GM12864 (cell line): ENCODE measurements at regions not wholly inside any gene's neighbourhood (a gene's known extent, or its start where the extent isn't known, plus 50 kb on each side); places are given as distances from the start of the nearest gene placed in this dataset.

Source experiments
- DNase-seq: peaks from one replicate; pipeline ENCODE4 v3.0.0-alpha.2; 2011; ENCODE audit warnings: low read depth
- H3K4me3 ChIP-seq: 2 replicates; pipeline ENCODE4 v1.5.1; 2011; ENCODE audit warnings: mild to moderate bottlenecking, low read depth, low read length, control low read depth
- TF ChIP-seq, protein P1 (sequence below): IDR thresholded peaks from 2 replicates; pipeline ENCODE4 v1.5.1; 2011; ENCODE audit warnings: low read depth, mild to moderate bottlenecking, moderate library complexity, low read length, control low read depth, inconsistent platforms; ENCODE audit errors: missing control alignments

- DNase-seq: no peak
- TF ChIP-seq, protein P1, sequence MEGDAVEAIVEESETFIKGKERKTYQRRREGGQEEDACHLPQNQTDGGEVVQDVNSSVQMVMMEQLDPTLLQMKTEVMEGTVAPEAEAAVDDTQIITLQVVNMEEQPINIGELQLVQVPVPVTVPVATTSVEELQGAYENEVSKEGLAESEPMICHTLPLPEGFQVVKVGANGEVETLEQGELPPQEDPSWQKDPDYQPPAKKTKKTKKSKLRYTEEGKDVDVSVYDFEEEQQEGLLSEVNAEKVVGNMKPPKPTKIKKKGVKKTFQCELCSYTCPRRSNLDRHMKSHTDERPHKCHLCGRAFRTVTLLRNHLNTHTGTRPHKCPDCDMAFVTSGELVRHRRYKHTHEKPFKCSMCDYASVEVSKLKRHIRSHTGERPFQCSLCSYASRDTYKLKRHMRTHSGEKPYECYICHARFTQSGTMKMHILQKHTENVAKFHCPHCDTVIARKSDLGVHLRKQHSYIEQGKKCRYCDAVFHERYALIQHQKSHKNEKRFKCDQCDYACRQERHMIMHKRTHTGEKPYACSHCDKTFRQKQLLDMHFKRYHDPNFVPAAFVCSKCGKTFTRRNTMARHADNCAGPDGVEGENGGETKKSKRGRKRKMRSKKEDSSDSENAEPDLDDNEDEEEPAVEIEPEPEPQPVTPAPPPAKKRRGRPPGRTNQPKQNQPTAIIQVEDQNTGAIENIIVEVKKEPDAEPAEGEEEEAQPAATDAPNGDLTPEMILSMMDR: no peak
- H3K4me3 ChIP-seq: no peak overlapping the region
Observed at GRCh38 chr12:67411562-67411961, 142.4 kb downstream of the CAND1 start.

GRCh38 chr12:67413577-67413976 lies 144.4 kb downstream of the CAND1 start:
- no peak overlapping the region for H3K4me3 ChIP-seq
- TF ChIP-seq, protein P1: no peak
- DNase-seq: no peak

GRCh38 chr12:67414011-67414715 lies 145.0 kb downstream of the CAND1 start:
- TF ChIP-seq, protein P1: no peak
- no peak overlapping the region for H3K4me3 ChIP-seq
- DNase-seq: no peak

GRCh38 chr12:67415473-67415872 lies 146.3 kb downstream of the CAND1 start:
- TF ChIP-seq, protein P1: peak; percentile 26
- DNase-seq: no peak

GRCh38 chr12:67419810-67420209 lies 150.7 kb downstream of the CAND1 start:
- TF ChIP-seq, protein P1: no peak
- no peak for DNase-seq

More at GRCh38 chr12:67415473-67415872, 146.3 kb downstream of the CAND1 start:
- no peak overlapping the region for H3K4me3 ChIP-seq

DNA sequence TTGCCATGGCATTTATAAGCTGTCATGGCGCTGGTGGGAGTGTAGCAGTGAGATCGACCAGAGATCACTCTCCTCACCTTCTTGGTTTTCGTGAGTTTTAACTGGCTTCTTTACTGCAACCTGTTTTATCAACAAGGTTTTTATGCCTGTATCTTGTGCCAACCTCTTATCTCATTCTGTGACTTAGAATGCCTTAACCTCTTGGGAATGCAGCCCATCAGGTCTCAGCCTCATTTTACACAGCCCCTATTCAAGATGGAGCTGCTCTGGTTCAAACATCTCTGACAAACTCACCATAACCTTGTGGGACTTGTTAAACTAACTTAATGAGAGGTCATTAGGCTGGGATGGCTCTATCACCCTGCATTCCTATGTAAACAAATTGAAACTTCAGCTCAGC lies 151.3 kb downstream of the CAND1 start:
- H3K4me3 ChIP-seq: no peak overlapping the region
- DNase-seq: no peak
- TF ChIP-seq, protein P1: no peak

More at GRCh38 chr12:67419810-67420209, 150.7 kb downstream of the CAND1 start:
- no peak overlapping the region for H3K4me3 ChIP-seq

DNA sequence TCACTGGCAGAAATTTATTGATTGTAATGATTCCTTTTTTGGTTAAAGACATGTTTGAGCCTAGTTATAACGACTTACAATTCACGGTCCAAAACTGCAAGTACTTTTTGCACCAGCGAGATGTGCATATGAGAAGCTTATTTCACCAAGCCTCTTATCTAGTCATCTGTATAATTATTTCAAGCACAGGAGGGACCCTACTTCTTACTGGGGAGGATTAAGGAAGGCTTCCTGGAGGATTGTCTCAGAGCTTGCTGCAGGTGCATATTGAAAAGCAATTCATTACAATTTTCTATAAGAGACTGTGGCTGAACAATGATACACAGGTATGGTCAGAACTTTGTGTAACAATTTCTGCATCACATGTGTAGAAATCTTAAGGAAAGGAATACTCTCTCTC lies 152.9 kb downstream of the CAND1 start:
- no peak for DNase-seq
- TF ChIP-seq, protein P1: no peak
- no peak overlapping the region for H3K4me3 ChIP-seq
